ENCODE measurements at regions not wholly inside any gene's neighbourhood (a gene's known extent, or its start where the extent isn't known, plus 50 kb on each side); places are given as distances from the start of the nearest gene placed in this dataset.

DNA sequence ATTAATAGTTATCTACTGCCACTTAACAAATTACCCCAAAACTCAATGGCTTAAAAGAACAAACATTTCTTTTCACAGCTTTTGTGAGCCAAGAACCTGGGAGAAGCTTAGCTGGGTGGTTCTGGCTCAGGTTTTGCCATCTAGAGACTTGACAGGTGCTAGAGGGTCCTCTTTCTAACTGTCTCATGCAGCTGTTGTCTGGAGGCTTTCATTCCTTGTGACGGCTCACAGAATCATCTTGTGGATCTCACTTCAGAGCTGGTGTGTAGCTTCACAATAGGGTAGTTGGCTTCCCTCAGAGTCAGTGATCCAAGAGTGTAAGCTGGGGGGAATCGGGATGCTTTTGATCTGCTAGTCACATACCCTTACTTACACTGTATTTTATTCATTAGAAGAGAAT is 81.2 kb upstream of the APC start:
- TF ChIP-seq, protein P1, sequence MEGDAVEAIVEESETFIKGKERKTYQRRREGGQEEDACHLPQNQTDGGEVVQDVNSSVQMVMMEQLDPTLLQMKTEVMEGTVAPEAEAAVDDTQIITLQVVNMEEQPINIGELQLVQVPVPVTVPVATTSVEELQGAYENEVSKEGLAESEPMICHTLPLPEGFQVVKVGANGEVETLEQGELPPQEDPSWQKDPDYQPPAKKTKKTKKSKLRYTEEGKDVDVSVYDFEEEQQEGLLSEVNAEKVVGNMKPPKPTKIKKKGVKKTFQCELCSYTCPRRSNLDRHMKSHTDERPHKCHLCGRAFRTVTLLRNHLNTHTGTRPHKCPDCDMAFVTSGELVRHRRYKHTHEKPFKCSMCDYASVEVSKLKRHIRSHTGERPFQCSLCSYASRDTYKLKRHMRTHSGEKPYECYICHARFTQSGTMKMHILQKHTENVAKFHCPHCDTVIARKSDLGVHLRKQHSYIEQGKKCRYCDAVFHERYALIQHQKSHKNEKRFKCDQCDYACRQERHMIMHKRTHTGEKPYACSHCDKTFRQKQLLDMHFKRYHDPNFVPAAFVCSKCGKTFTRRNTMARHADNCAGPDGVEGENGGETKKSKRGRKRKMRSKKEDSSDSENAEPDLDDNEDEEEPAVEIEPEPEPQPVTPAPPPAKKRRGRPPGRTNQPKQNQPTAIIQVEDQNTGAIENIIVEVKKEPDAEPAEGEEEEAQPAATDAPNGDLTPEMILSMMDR (conservative IDR thresholded peaks at IDR 0.05; ENCODE audit: low read length): no peak
- no peak for TF ChIP-seq EZH2phosphoT487 (IDR thresholded peaks at IDR 0.05; ENCODE audit: borderline replicate concordance, low read depth, low read length)

All from OCI-LY7 (cell line).